ENCODE measurements at regions not wholly inside any gene's neighbourhood (a gene's known extent, or its start where the extent isn't known, plus 50 kb on each side); places are given as distances from the start of the nearest gene placed in this dataset.

DNA sequence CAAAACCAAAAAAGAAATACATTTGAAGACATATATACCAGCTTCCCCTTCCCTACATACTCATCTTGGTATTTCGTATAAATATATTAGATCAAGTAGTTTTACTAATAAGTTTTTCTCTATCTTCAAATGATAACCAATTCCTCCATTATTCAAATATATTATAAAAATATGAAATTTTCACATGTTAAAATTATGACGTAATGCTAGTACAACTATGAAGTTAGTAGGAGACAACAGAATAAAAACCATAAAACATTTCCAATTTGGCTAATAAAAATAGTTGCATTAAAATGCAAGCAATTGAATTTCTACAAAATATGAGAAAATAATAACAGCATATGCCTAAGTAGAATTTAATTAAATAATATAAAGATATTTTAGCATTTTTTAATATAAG, 501.8 kb upstream of the SLITRK5 start (continued):
- TF ChIP-seq ZNF609 (CRISPR knock-in tag; IDR thresholded peaks at IDR 0.05; ENCODE audit: borderline replicate concordance), result no peak

GRCh38 chr13:87172166-87172835, 498.9 kb upstream of the SLITRK5 start:
- H2AFZ ChIP-seq (ENCODE audit: low read length), result no peak overlapping the region
- no TSS peak for BruUV-seq (replicated peaks)
- TF ChIP-seq MTA3 (CRISPR knock-in tag; IDR thresholded peaks at IDR 0.05) (no peak), ATF3 (CRISPR knock-in tag; IDR thresholded peaks at IDR 0.05) (no peak), GPN1 (CRISPR knock-in tag; IDR thresholded peaks at IDR 0.05; ENCODE audit: borderline replicate concordance) (no peak), ZNF879 (CRISPR knock-in tag; IDR thresholded peaks at IDR 0.05) (no peak), AGO1 (IDR thresholded peaks at IDR 0.05; ENCODE audit: low read depth, low read length, poor library complexity, severe bottlenecking) (no peak), ZNF574 (CRISPR knock-in tag; IDR thresholded peaks at IDR 0.05) (no peak), THYN1 (CRISPR knock-in tag; IDR thresholded peaks at IDR 0.05; ENCODE audit: borderline replicate concordance, low read depth) (no peak), ZMAT5 (CRISPR knock-in tag; IDR thresholded peaks at IDR 0.05; ENCODE audit: borderline replicate concordance, low read depth) (no peak), MLLT10 (CRISPR knock-in tag; IDR thresholded peaks at IDR 0.05) (no peak), ZNF749 (CRISPR knock-in tag; IDR thresholded peaks at IDR 0.05; ENCODE audit: borderline replicate concordance) (no peak), RBM22 (optimal IDR thresholded peaks at IDR 0.05; ENCODE audit: low read length) (no peak), XBP1 (CRISPR knock-in tag; IDR thresholded peaks at IDR 0.05) (no peak)

More at GRCh38 chr13:87172166-87172835, 498.9 kb upstream of the SLITRK5 start:
- H3K27ac ChIP-seq (ENCODE audit: extremely low read length, insufficient read depth, low read length), result no peak overlapping the region
- under 1% methylated on average over 7 of the region's 7 CpGs for WGBS (ENCODE audit: low lambda C conversion rate)
- ATAC-seq (no peak), FAIRE-seq (no peak), DNase-seq (ENCODE audit: low spot score) (no peak)
- H3K9me3 ChIP-seq (ENCODE audit: low read length), result no peaks in the 10 kb centered on the region
- no peak overlapping the region for H3K9ac ChIP-seq (ENCODE audit: insufficient read depth, low read depth, low read length)
- no peak overlapping the region for H3K4me3 ChIP-seq (replicated peaks in 1 of 3; ENCODE audit: insufficient read depth in 1 of 3, low read depth in 2 of 3, low read length in 3 of 3)
- H4K20me1 ChIP-seq (ENCODE audit: insufficient read depth, low read length), result no peaks in the 10 kb centered on the region
- CTCF ChIA-PET (ENCODE audit: low intra/inter-chr PET ratio, low total read pairs), result no interaction called here
- H3K4me1 ChIP-seq (ENCODE audit: insufficient read depth, low read length), result no peaks in the 10 kb centered on the region
- POLR2A ChIA-PET, result no interaction called here
- H3K4me2 ChIP-seq (ENCODE audit: low read depth, low read length), result no peak overlapping the region
- intact Hi-C loops (cut with micrococcal nuclease; ENCODE audit: unreplicated experiment), result no loop called here
- in situ Hi-C loops (cut with HindIII; ENCODE audit: extremely low pct_ligation_motif_present, low pct_unique_long_range_greater_than_20kb), result no loop called here
- H3K27me3 ChIP-seq (ENCODE audit: control insufficient read depth in 1 of 2, insufficient read depth in 2 of 2, low read length in 2 of 2), result no peaks in the 10 kb centered on the region
- no peaks in the 10 kb centered on the region for H3K79me2 ChIP-seq (ENCODE audit: insufficient read depth, low read length)
- H3K36me3 ChIP-seq (replicated peaks in 1 of 2; ENCODE audit: control insufficient read depth in 1 of 2, insufficient read depth in 2 of 2, low read length in 2 of 2), result no peaks in the 10 kb centered on the region

All from HepG2 (cell line).